ENCODE measurements at regions not wholly inside any gene's neighbourhood (a gene's known extent, or its start where the extent isn't known, plus 50 kb on each side); places are given as distances from the start of the nearest gene placed in this dataset.
"Not testable (repeated sequence)": the region's sequence is repeated elsewhere in the genome, so short reads cannot be mapped to it uniquely, and the experiment has no call there.

DNA sequence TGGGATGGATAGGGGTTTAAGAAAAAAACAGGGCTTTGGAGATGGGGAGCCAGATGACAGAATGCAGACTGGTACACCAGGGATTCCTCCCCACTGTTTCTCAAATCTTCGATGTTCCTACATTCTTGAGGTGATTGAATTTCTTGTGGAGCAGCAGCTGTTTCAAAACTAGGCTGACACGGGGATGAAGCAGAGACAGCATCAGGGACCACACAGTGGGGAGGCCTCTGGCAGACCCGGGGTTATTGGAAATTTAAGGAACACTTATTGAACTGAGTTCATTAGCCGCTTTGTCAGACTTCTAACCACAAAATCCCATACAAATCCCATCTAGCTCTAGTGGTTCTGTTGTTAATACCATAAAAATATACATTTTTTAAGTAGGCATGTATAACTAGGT lies 621.4 kb upstream of the GBE1 start:
- no peak for DNase-seq

DNA sequence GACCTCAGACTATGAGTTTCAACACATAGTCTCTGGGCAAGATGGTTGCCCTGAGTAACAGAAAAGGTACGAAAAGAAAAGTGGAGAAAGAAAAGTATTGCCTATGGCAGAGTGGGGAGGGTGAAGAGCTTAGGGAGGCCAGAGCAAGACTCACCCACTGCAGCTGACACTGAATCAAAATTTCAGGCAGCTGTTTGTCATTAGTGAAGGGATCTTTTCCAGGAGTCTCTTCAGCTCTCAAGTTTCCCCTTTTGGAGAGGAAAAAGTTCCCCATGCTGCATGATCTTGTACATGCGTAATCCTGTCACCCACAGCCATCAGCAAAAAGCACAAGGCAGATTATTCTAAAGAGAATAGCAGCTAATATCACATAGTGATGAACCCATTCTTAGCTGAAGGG lies 616.9 kb upstream of the GBE1 start:
- no peak for DNase-seq

DNA sequence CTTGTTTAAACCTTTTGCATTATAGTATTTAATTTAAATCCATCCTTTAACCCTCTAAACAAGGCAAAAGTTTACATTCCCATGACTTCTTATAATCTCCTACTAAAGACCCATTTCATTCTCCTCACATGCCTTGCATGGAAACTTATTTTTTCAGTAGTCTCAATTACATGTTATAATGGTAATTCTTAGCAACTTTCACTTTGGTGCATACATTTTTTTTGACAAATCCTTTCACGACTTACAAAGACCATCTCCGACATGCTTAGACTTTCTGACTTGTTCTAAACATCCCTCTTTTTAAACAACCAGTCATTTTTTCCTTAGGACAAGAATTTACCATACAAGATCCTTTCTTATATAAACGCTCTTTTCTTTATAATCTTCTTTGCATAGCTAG lies 615.4 kb upstream of the GBE1 start:
- peak; percentile 11 for DNase-seq

DNA sequence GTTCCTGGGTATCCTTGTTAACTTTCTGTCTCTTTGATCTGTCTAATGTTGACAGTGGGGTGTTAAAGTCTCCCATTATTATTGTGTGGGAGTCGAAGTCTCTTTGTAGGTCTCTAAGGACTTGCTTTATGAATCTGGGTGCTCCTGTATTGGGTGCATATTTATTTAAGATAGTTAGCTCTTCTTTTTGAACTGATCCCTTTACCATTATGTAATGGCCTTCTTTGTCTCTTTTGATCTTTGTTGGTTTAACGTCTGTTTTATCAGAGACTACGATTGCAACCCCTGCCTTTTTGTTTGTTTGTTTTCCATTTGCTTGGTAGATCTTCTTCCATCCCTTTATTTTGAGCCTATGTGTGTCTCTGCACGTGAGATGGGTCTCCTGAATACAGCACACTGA lies 612.4 kb upstream of the GBE1 start:
- not testable (repeated sequence) for DNase-seq

DNA sequence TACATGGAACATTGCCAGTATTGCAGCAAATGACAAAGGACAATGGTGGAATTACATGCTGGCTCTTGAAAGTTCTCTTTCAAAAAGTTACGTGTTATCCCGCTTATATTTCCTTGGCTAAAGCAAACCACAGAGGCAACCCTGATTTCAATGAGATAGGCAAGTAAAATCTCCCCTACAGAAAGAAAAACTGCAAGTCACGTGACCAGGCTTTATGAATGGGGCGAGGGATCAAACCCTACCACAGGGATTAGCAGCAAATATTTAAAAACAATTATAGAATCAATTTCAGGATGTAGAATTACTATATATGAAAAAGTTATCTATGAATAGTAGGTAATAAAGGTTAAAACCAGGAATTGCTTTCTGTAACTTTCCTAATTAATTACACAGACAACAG lies 603.4 kb upstream of the GBE1 start:
- no peak for DNase-seq

DNA sequence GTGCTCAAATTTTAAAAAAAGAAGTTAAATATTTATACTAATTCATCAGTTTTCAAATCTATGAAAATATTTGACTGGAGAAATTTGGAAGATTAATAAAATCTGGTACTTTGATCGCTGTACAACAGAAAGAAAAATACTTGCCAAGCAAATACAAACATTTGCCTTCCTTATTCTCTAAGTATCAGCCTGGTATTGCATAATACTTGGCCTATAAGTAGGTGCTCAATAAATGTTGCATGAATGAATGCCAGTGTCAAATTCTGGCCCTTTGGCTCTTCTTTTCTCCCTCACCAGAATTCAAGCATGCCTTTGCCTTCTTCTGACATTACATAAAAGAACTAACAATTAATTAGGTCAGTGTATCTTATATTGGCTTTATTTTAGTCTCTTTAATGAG lies 601.7 kb upstream of the GBE1 start:
- DNase-seq: no peak

DNA sequence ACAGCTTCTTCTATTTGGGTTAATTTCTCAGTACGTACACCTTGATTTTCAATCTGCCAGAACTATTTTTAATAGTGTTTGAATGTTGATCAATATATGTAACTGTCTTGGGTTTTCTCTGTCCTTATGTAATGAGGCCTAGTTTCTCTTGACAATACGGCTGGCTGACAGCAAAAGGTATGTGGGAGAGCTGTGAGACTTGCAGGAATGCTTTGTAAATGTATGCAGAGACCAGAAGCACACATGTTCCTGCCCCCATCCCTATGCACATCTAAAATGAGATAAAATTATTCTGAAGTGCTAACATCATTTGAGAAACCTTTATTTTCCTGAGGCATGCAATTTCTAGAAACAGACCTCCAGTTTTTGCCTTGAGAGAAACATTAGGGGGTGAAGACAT lies 593.8 kb upstream of the GBE1 start:
- no peak for DNase-seq

DNA sequence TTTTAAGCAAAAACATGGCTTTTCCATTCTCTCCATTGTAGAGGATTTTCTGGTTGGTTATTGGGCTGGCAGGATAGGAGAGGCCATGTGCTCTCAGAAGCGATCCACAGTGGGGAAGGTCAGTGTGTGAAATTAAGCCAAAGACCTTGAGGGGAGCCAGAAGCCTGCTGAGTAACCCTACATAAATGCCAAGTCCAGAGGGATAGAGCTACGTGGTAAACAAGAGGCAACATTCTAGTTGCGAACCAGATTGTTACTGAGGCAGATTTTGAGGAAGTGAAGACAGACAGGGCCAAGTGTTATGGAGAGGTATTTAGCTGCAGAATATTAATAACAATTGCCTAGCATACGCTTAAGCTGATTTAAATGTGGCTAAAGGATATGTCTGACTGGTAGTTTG lies 592.8 kb upstream of the GBE1 start:
- no peak for DNase-seq

DNA sequence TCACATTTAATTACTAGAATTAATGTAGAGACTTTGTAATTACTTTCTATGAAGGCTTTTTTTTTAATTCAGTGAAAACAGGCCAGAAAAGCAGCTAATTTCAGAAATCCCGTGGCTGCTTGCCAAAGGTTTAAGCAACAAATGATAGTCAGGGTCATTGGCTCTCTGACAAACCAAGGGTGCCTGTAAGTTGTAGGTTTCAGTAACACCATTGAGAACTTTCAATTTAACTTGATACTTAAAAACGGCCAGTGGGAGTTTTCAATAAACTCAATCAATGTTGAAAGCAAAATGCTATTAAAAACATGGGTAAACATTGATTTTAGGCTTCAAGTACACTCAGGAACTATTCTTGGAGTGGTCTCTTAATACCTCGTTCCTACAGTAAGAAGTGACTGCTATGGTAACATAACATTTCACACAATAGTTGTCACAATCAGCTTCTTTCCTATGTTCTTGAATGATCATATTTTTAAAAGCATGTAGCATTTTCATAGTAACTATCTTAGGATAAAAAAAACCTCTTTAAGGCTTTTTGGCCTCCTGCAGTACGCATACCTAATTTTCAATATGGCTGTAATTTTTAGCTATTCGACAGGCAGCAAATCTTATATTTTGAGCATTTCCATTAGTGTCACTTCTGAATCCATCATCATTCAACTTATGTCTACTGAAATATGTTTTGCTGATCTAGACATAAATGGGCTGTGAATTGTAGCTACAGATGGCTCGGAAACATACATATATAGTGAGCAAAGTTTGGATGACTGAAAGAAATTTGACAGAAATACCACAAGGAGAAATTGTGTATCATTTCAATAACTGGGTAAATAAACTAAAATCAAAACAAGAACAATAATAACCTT lies 592.1 kb upstream of the GBE1 start:
- DNase-seq: no peak

DNA sequence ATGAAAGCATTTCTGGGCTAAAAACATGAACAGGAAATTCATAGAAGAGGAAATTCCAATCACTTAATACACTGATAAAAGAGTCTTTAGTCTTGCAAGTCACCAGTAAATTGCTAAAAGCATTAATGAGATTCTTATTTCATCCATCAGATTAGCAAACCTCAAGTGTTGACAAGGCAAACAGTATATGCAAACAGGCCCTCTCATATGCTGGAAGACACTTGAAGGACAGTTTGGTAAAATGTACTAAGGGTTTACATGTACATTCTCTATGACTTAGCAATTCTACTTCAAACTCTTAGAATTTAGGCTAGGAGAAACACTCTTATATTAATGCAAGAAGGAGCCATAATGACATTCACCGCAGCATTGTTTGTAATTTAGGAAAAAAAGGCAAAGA lies 586.1 kb upstream of the GBE1 start:
- no peak for DNase-seq

DNA sequence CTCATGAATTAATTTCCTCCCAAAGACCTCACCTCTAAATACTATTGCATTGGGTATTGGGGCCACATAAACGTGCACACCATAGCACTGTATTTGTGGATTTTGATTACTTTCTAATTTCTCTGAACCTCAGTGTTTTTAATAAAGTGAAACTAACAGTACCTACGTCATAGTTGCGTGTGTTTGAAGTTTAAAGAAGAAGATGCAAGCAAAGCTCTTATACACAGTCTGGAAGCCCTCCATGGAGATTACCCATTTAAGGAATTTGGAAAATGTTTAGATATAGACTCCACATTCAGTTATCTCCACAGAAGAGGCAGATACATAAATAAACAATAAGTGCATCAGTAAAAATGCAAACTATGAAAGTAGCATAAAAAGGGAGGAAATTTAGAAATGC lies 581.1 kb upstream of the GBE1 start:
- no peak for DNase-seq

DNA sequence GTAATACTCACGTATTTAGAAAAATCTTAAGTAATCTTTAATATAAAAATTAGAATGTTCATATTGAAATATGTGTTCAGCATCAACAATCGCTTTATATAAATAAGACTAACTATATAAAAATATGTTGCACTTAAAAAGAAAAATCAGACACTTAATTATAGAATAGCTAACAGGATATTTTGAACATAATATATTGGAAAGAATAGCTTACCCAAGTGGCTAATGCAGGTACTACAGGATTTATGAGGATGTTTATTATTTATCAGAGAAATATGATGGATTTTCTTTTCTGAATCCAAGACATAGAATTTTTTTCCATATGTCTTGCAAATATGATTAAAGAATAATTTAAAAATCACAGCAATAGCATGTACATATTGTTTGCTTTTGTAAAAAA lies 567.9 kb upstream of the GBE1 start:
- peak; percentile 14 for DNase-seq

DNA sequence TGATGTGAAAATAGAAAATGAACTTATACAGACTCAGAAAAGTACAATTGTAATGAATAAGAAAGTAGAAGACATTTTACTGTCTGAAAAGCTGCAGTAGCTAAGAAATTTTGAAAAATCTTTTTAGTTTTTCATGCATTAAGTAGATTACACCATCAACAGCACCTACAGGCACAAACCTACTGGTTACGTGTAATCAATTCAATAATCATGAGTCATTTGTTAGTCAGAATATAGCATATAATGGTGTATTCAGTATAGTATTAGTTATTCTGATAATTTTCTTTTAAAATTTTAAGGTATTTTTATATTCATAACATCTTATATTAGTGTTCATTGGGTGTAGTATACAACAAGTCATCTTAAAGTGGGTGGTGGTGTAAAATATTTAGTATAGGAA lies 550.5 kb upstream of the GBE1 start:
- DNase-seq: no peak

DNA sequence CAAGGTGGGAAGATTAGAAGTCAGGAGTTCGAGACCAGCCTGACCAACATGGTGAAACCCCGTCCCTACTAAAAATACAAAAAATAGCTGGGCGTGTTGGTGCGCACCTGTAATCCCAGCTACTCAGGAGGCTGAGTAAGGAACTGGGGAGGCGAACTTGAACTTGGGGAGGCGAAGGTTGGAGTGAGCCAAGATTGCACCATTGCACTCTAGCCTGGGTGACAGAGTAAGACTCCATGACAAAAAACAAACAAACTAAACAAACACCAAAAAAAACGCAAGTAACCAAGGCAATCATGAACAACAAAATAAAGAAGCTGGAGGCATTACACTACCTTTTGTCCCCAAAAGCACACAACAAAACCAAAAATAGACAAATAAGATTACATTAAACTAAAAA lies 547.3 kb upstream of the GBE1 start:
- DNase-seq: no peak

DNA sequence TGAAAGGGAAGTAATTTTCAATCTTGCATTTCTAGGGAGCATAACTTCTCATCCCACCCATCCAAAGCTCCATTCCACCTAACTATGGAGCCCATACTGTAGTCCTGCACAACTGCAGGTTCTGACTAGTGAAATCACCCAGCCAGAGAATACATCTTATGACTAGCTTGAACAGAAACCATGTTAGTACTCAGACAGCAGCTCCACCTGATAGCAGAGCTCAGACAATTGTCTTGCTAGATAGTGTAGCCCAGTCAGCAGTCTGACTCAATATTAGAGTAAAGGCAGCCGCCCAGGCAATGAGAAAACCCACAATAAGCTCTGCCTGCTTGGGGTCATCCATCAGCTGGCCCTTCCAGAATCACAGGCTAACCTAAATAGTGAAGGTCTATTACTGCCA lies 544.7 kb upstream of the GBE1 start:
- DNase-seq: no peak

DNA sequence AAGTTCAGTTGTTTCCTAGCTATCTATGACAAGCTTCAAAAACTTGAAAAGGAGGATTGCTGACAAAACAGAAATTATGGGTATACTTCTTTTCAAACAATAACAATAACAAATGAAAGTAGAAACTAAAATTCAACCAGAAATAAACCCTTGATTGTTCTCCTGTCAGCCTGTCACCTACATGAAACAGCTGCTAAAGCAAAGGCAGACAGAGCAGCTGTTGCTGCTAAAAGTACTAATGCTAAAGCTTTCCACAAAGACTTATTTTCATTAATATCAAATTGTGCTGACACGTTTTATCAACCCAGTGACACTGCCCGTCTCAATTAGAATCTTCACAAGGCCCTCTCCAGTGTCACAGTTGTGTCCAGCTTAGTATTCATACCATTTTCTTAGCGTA lies 533.2 kb upstream of the GBE1 start:
- no peak for DNase-seq

DNA sequence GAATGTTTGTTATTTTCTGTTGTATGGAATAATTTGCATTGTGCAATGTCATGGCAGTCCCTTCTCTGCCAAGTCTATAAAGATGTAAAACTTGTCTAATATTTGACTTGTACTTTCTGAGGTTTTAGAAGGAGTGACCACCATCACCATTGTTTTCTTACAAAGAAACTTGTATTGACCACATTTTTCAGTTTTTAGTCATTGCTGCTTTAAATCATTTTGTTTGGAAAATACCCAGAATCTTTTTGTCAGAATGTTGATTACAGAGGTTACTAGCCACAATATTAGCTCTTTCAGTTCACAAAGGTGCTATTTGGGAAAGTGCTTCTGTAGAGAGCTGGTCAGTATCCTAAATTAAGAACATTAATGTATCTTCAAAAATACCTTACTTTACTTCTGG lies 532.4 kb upstream of the GBE1 start:
- DNase-seq: no peak

DNA sequence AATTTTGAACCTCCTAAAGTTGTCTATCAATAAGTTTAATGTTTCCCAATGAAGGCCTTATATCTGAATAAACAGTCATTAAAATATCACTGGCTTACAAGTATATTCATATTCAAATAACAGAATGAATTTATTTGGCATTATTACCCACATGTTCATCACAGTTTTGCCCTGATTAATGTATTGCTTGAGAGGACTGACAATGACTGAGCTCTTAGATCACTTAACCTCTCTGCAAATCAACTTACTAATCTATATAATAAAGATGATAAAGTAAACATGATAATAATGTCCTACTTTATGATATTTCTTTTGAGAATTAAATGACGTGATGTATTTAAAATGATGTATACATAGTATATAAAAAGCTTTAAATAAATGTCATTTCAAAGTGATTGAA lies 532.0 kb upstream of the GBE1 start:
- no peak for DNase-seq

DNA sequence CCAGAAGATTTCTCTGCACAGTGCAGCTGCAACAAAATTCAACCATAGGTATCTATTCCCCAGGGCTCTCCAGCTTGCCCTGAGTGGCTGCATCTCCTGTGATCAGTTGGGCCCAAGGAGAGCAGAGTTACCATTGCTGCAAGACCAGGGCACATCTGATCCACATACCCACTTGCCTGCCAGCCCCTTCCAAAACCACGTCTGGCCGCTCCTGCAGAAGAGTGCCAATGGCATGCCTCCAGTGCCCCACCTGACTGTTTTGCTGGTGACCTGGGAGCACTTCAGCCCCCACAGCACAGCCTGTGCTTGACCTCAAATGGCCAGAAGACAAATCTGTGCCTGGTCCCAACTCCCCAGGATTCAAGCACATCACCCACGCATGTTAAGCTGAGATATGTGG lies 526.1 kb upstream of the GBE1 start:
- no peak for DNase-seq

DNA sequence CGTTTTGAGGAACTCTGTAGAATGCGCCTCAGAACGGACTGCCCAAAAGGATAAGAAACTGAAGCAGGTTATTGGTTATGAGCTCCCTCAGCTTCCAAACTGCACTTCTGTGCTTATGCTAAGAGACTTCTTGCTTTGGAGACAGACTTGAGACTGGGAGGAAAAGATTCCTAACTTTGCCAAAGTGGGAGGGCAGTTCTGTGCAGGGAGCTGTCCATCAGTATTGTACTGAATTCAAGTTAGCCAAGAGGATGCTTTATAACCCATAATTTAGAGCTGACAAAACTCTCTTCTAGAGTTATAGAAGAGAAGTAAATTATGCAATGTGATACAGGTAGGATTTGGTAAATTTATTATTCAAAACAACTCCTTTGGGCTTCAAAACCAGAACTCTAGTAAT lies 519.8 kb upstream of the GBE1 start:
- no peak for DNase-seq

DNA sequence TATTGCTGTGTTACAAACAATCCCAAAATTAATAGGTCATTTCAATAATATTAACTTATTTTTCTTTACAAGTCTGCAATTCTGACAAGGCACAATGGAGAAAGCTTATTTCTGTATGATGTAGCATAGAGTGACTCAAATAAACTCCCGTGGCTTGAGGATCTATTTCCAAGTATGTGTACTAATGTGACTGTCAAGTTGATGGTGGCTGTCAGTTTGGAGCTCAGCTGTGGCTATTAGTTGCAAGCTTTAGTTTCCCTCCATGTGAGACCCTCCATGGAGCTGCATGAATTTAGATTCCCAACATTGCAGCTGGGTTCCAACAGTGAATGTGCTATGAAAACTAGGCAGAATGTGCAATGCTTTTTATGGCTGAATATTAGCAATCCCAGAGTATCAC lies 515.5 kb upstream of the GBE1 start:
- no peak for DNase-seq

DNA sequence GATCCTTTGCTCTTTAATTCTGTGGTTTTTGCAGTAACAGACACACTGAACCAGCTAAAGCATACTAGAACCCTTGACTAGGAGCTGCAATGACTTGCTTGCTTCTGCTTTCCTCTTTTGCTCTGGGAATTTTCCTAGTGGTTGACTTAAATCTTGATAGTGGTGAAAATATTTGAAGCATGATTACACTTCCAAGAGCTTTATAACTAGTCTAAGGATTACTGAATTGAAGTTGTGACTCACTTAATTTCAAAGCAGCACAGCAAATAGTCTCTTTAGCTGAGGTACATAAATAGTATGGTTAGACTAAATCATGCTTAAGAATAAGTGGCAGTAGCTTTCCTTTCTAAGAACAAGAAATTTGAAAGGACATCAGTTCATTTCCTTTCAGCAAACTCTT lies 513.5 kb upstream of the GBE1 start:
- DNase-seq: no peak

DNA sequence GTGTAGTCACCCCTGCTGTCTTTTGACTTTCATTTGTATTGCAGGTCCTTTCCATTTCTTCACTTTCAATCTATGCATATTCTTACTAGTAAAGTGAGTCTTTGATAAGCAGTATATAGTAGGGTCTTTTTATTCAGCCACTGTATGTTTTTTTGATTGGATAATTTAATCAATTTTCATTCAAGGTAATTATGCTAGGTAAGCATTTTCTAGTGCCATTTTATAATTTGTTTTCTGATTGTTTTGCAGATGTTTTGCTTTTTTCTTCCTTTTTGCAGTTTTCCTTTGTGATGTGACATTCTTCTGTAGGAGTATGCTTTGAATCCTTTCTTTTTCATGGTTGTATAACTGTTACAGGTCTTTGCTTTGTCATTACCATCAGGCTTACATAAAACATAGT lies 504.3 kb upstream of the GBE1 start:
- no peak for DNase-seq

DNA sequence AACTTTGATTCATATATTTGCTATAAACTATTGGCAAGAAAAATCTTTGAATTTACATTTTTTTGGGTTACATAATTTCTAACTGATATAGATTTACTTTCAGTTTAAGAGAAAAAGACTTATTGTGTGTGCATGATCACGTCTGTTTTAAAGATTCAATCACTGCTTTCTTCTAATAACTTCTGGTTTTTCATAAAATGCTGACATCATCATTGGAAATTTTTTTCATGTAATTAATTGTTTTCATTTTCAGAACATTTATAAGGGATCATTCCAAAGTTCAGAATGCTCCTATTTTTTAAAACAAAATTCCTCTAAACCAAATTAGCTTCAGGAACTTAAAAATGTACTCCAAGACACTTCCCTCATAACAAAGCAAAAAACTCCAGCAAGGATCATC lies 500.7 kb upstream of the GBE1 start:
- no peak for DNase-seq

DNA sequence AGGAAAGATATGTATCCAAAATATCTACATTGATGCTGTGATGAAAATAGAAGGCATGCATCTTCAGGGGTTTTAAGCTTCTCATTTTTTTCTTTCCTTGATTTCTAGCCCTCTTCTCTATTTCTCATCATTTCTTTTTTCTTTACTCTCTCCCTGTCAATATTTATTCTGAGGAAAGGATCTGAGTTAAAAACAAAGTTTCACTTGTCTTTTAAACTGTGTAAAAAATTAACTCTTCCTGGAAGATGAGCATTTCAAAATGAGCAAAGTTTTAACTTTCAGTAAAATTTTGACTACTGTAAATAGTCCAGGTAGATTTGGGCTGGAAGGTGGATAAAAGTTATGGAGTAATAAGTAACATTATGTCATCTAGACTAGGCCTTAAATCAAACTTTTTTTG lies 500.2 kb upstream of the GBE1 start:
- DNase-seq: no peak

DNA sequence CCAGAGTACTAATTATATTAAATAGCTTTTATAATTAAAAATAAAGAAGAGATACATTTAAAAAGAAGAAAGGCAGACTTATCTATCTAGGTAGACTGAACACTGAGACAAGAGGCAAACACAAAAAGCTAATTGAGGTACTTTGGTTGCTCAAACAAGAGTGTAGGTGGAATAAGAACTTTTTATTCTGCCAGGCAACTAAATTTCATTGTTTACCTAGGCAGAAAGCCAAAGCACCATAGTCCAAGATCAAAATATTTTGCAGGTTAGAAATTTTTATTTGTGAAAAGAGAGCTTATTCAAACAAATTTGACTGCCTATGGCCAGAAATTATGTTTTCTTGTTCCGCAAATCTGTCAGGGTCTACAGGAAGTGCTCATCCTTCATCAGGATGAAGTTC lies 499.6 kb upstream of the GBE1 start:
- no peak for DNase-seq
